ENCODE measurements at regions not wholly inside any gene's neighbourhood (a gene's known extent, or its start where the extent isn't known, plus 50 kb on each side); places are given as distances from the start of the nearest gene placed in this dataset.

DNA sequence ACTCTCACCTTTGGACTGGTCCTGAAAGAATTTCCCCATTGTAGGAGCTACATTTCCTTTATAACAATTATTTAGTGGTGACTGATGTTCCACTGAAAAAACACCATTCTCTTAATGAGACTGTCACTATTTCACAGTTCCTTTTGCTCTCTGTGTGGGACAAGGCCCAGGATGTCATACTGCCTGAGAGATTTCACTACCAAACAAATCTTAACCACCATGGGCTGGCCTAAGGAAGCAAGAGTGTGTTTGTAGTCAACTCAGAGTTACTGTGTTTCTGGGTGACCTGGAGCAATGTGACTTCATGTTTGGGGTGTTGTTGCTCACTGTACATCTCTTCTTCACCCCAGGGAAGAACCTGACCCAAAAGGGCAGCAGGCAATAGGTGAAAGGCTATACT, 50.1 kb upstream of the ZNF608 start:
- Histone ChIP-seq H3K9me3 (ENCODE audit: severe bottlenecking) (no peaks in the 10 kb centered on the region), H3K36me3 (no peaks in the 10 kb centered on the region), H3K27me3 (ENCODE audit: insufficient read depth, low read depth, severe bottlenecking) (no peaks in the 10 kb centered on the region), H3K4me3 (ENCODE audit: low read depth, low read length) (no peak overlapping the region), H3K27ac (no peak overlapping the region)
- TF ChIP-seq, protein P1, sequence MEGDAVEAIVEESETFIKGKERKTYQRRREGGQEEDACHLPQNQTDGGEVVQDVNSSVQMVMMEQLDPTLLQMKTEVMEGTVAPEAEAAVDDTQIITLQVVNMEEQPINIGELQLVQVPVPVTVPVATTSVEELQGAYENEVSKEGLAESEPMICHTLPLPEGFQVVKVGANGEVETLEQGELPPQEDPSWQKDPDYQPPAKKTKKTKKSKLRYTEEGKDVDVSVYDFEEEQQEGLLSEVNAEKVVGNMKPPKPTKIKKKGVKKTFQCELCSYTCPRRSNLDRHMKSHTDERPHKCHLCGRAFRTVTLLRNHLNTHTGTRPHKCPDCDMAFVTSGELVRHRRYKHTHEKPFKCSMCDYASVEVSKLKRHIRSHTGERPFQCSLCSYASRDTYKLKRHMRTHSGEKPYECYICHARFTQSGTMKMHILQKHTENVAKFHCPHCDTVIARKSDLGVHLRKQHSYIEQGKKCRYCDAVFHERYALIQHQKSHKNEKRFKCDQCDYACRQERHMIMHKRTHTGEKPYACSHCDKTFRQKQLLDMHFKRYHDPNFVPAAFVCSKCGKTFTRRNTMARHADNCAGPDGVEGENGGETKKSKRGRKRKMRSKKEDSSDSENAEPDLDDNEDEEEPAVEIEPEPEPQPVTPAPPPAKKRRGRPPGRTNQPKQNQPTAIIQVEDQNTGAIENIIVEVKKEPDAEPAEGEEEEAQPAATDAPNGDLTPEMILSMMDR (IDR thresholded peaks at IDR 0.05; ENCODE audit: low read depth, low read length), result no peak
- no peak for DNase-seq

DNA sequence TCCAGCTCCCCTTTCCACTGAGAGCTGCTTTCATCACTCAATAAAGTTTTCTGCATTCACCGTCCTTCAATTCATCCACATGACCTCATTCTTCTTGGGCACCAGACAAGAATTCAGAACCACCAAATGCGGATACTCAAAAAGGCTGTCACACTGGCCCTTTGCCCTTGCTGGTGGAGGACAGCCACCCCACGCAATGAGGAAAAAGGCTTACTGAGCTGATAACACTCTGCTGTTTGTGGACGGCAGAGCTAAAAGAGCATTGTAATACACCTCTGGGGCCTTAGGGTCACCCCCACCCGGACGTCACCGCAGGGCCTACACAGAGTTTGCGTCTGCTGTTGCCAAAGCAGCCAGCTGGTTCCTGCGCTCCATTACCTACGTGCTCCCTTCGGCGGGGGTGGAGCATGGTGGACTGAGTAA, 51.2 kb upstream of the ZNF608 start:
- no peak overlapping the region for H3K27ac ChIP-seq

DNA sequence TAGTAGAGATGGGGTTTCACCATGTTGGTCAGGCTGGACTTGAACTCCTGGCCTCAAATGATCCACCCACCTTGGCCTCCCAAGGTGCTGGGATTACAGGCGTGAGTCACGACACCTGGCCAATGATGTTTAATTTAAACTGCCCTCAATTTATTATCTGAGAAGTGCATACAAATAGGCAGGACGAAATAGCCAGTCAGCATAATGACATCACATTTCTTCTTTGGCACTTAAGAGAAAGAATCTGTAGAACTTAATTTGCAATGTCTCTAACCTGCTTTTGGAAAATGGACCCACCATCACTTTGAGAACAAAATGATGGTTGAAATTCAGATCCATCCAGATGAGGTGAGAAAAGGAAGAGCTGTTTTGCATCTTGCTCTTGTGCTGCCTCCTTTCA, 52.5 kb upstream of the ZNF608 start:
- Histone ChIP-seq H3K27ac (no peak overlapping the region), H3K9me3 (ENCODE audit: severe bottlenecking) (no peaks in the 10 kb centered on the region), H3K4me3 (ENCODE audit: low read depth, low read length) (no peak overlapping the region), H3K36me3 (no peaks in the 10 kb centered on the region), H3K27me3 (ENCODE audit: insufficient read depth, low read depth, severe bottlenecking) (no peaks in the 10 kb centered on the region)
- DNase-seq, result no peak
- TF ChIP-seq, protein P1 (IDR thresholded peaks at IDR 0.05; ENCODE audit: low read depth, low read length), result no peak

More for the DNA sequence above, 51.2 kb upstream of the ZNF608 start:
- Histone ChIP-seq H3K4me3 (ENCODE audit: low read depth, low read length) (no peak overlapping the region), H3K27me3 (ENCODE audit: insufficient read depth, low read depth, severe bottlenecking) (no peaks in the 10 kb centered on the region), H3K9me3 (ENCODE audit: severe bottlenecking) (no peaks in the 10 kb centered on the region), H3K36me3 (no peaks in the 10 kb centered on the region)
- TF ChIP-seq, protein P1 (IDR thresholded peaks at IDR 0.05; ENCODE audit: low read depth, low read length), result no peak
- no peak for DNase-seq

GRCh38 chr5:124801551-124801950, 55.1 kb upstream of the ZNF608 start:
- Histone ChIP-seq H3K4me3 (ENCODE audit: low read depth, low read length) (no peak overlapping the region), H3K36me3 (no peaks in the 10 kb centered on the region), H3K9me3 (ENCODE audit: severe bottlenecking) (no peaks in the 10 kb centered on the region), H3K27ac (no peak overlapping the region), H3K27me3 (ENCODE audit: insufficient read depth, low read depth, severe bottlenecking) (no peaks in the 10 kb centered on the region)
- TF ChIP-seq, protein P1 (IDR thresholded peaks at IDR 0.05; ENCODE audit: low read depth, low read length), result no peak
- DNase-seq, result no peak

- DNase-seq, result no peak
- Histone ChIP-seq H3K27me3 (ENCODE audit: insufficient read depth, low read depth, severe bottlenecking) (no peaks in the 10 kb centered on the region), H3K4me3 (ENCODE audit: low read depth, low read length) (no peak overlapping the region), H3K36me3 (no peaks in the 10 kb centered on the region), H3K27ac (no peak overlapping the region), H3K9me3 (ENCODE audit: severe bottlenecking) (no peaks in the 10 kb centered on the region)
- TF ChIP-seq, protein P1 (IDR thresholded peaks at IDR 0.05; ENCODE audit: low read depth, low read length), result no peak
These were observed 57.3 kb upstream of the ZNF608 start for GRCh38 chr5:124803617-124804323.

DNA sequence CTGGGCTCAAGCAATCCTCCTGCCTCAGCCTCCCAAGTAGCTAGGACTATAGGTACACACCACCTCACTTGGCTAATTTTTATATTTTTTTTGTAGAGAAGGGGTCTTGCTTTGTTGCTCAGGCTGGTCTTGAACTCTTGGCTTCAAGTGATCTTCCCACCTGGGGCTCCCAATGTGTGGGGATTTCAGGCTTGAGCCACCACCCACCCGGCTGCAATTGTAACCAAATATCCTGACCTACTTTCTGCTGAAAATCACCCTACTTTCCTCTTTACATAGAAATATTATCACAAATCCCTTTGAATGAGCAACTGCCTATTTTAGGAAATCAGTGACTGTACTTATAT, 59.6 kb upstream of the ZNF608 start:
- H3K9me3 ChIP-seq (ENCODE audit: severe bottlenecking), result no peaks in the 10 kb centered on the region

More for the DNA sequence above, 59.6 kb upstream of the ZNF608 start:
- Histone ChIP-seq H3K36me3 (no peaks in the 10 kb centered on the region), H3K4me3 (ENCODE audit: low read depth, low read length) (no peak overlapping the region), H3K27me3 (ENCODE audit: insufficient read depth, low read depth, severe bottlenecking) (no peaks in the 10 kb centered on the region), H3K27ac (no peak overlapping the region)
- DNase-seq, result no peak
- TF ChIP-seq, protein P1 (IDR thresholded peaks at IDR 0.05; ENCODE audit: low read depth, low read length), result no peak

Measured in WERI-Rb-1 (cell line).